Islet precursor cell (in vitro differentiated cells): ENCODE measurements at regions not wholly inside any gene's neighbourhood (a gene's known extent, or its start where the extent isn't known, plus 50 kb on each side); places are given as distances from the start of the nearest gene placed in this dataset.

Source experiments
- DNase-seq: peaks from one replicate; pipeline ENCODE4 v3.0.0-alpha.2; 2018

- DNase-seq = no peak
These were observed 640.1 kb upstream of the CDH8 start for GRCh38 chr16:62676306-62676705.

GRCh38 chr16:62665269-62665668 lies 629.0 kb upstream of the CDH8 start:
- DNase-seq = no peak

- no peak for DNase-seq
These were observed 628.3 kb upstream of the CDH8 start for GRCh38 chr16:62664566-62664965.

GRCh38 chr16:62661435-62661834 lies 625.2 kb upstream of the CDH8 start:
- DNase-seq = no peak

GRCh38 chr16:62657116-62657515 lies 620.9 kb upstream of the CDH8 start:
- no peak for DNase-seq

- no peak for DNase-seq
These were observed 616.3 kb upstream of the CDH8 start for GRCh38 chr16:62652441-62653120.

GRCh38 chr16:62648256-62648655 lies 612.0 kb upstream of the CDH8 start:
- no peak for DNase-seq

GRCh38 chr16:62644030-62644812 lies 608.0 kb upstream of the CDH8 start:
- DNase-seq = no peak

GRCh38 chr16:62642677-62643076 lies 606.4 kb upstream of the CDH8 start:
- DNase-seq = no peak

- no peak for DNase-seq
These were observed 603.7 kb upstream of the CDH8 start for GRCh38 chr16:62639890-62640289.

GRCh38 chr16:62638964-62639870 lies 603.0 kb upstream of the CDH8 start:
- no peak for DNase-seq

- DNase-seq = no peak
These were observed 602.2 kb upstream of the CDH8 start for GRCh38 chr16:62638324-62638911.

- DNase-seq = no peak
These were observed 589.1 kb upstream of the CDH8 start for GRCh38 chr16:62625326-62625725.

GRCh38 chr16:62620275-62620674 lies 584.0 kb upstream of the CDH8 start:
- DNase-seq = no peak

- no peak for DNase-seq
These were observed 579.3 kb upstream of the CDH8 start for GRCh38 chr16:62615526-62615925.

- no peak for DNase-seq
These were observed 574.1 kb upstream of the CDH8 start for GRCh38 chr16:62610291-62610690.

GRCh38 chr16:62602790-62603189 lies 566.6 kb upstream of the CDH8 start:
- no peak for DNase-seq

- DNase-seq = no peak
These were observed 561.6 kb upstream of the CDH8 start for GRCh38 chr16:62597875-62598274.

- no peak for DNase-seq
These were observed 560.3 kb upstream of the CDH8 start for GRCh38 chr16:62596584-62596983.

GRCh38 chr16:62596125-62596524 lies 559.9 kb upstream of the CDH8 start:
- no peak for DNase-seq

- no peak for DNase-seq
These were observed 550.1 kb upstream of the CDH8 start for GRCh38 chr16:62586128-62586862.

- DNase-seq = no peak
These were observed 548.9 kb upstream of the CDH8 start for GRCh38 chr16:62585041-62585545.
